Hematopoietic multipotent progenitor cell (in vitro differentiated cells): ENCODE measurements at regions not wholly inside any gene's neighbourhood (a gene's known extent, or its start where the extent isn't known, plus 50 kb on each side); places are given as distances from the start of the nearest gene placed in this dataset. TPM values are rescaled to one million over a fixed set of nuclear protein-coding genes. Genes with fewer than 3 reads are reported as not detected.

ENCODE experiments used
- small RNA-seq: library from RNA; depleted of rRNA; stranded (forward); fragments of <200 nt; gene quantifications from one replicate; pipeline ENCODE3, GENCODE V24; 2012

Small RNA genes lying in the stretch of these regions (small RNA-seq; reads per million reads assigned to genes)
- gene RF00139 (not detected), gene RN7SKP286 (not detected)
